ENCODE measurements at regions not wholly inside any gene's neighbourhood (a gene's known extent, or its start where the extent isn't known, plus 50 kb on each side); places are given as distances from the start of the nearest gene placed in this dataset.

GRCh38 chr13:73742982-73743381 is 391.2 kb downstream of the KLF12 start:
- no peak overlapping the region for H3K4me3 Mint-ChIP-seq
- Histone ChIP-seq H3K27me3 (ENCODE audit: control insufficient read depth, insufficient read depth, low read length) (no peaks in the 10 kb centered on the region), H3K4me3 (ENCODE audit: low read depth, low read length) (no peak overlapping the region), H3K4me1 (ENCODE audit: control insufficient read depth, insufficient read depth, low read length, poor library complexity, severe bottlenecking) (no peaks in the 10 kb centered on the region), H3K36me3 (ENCODE audit: control insufficient read depth, insufficient read depth, low read length) (peaks cover 6% of the 10 kb centered on the region), H3K27ac (ENCODE audit: insufficient read depth, low read length, poor library complexity, severe bottlenecking) (no peak overlapping the region), H3K9me3 (ENCODE audit: control insufficient read depth in 2 of 2, low read length in 2 of 2) (no peaks in the 10 kb centered on the region)
- no peak for DNase-seq
- H3K27me3 Mint-ChIP-seq = no peaks in the 10 kb centered on the region
- no peak overlapping the region for H3K27ac Mint-ChIP-seq
- H3K36me3 Mint-ChIP-seq = peaks cover 27% of the 10 kb centered on the region
- no peak for ATAC-seq (ENCODE audit: low read depth in 2 of 2)
- no peaks in the 10 kb centered on the region for H3K9me3 Mint-ChIP-seq
- H3K4me1 Mint-ChIP-seq = peaks cover 17 to 47% (median 22%) of the 10 kb centered on the region in 4 donors

- no peak overlapping the region for H3K4me3 ChIP-seq (ENCODE audit: low read depth, low read length)
- Mint-ChIP-seq H3K4me1 (peaks cover 14 to 43% (median 18%) of the 10 kb centered on the region in 4 donors), H3K4me3 (no peak overlapping the region), H3K9me3 (no peaks in the 10 kb centered on the region), H3K27ac (no peak overlapping the region), H3K27me3 (no peaks in the 10 kb centered on the region), H3K36me3 (peaks cover 24% of the 10 kb centered on the region)
- peaks cover 4% of the 10 kb centered on the region for H3K36me3 ChIP-seq (ENCODE audit: control insufficient read depth, insufficient read depth, low read length)
- H3K4me1 ChIP-seq (ENCODE audit: control insufficient read depth, insufficient read depth, low read length, poor library complexity, severe bottlenecking) = no peaks in the 10 kb centered on the region
- H3K9me3 ChIP-seq (ENCODE audit: control insufficient read depth in 2 of 2, low read length in 2 of 2) = no peaks in the 10 kb centered on the region
- no peak for DNase-seq
- no peaks in the 10 kb centered on the region for H3K27me3 ChIP-seq (ENCODE audit: control insufficient read depth, insufficient read depth, low read length)
- no peak overlapping the region for H3K27ac ChIP-seq (ENCODE audit: insufficient read depth, low read length, poor library complexity, severe bottlenecking)
- ATAC-seq (ENCODE audit: low read depth in 2 of 2) = no peak
These were observed 392.5 kb downstream of the KLF12 start for GRCh38 chr13:73741742-73742141.

GRCh38 chr13:73741111-73741510 is 393.1 kb downstream of the KLF12 start:
- Histone ChIP-seq H3K36me3 (ENCODE audit: control insufficient read depth, insufficient read depth, low read length) (peaks cover 4% of the 10 kb centered on the region), H3K27ac (ENCODE audit: insufficient read depth, low read length, poor library complexity, severe bottlenecking) (no peak overlapping the region), H3K4me3 (ENCODE audit: low read depth, low read length) (no peak overlapping the region), H3K27me3 (ENCODE audit: control insufficient read depth, insufficient read depth, low read length) (no peaks in the 10 kb centered on the region), H3K9me3 (ENCODE audit: control insufficient read depth in 2 of 2, low read length in 2 of 2) (no peaks in the 10 kb centered on the region), H3K4me1 (ENCODE audit: control insufficient read depth, insufficient read depth, low read length, poor library complexity, severe bottlenecking) (no peaks in the 10 kb centered on the region)
- Mint-ChIP-seq H3K27ac (peak overlapping the region in 2 of 3 donors; percentile 7 to 57), H3K4me1 (peaks cover 14 to 42% (median 18%) of the 10 kb centered on the region in 4 donors), H3K4me3 (no peak overlapping the region), H3K9me3 (no peaks in the 10 kb centered on the region), H3K36me3 (peaks cover 27% of the 10 kb centered on the region), H3K27me3 (no peaks in the 10 kb centered on the region)
- no peak for ATAC-seq (ENCODE audit: low read depth in 2 of 2)
- DNase-seq = peak in 1 of 3 donors; percentile 11

- H3K36me3 Mint-ChIP-seq = peaks cover 28% of the 10 kb centered on the region
- no peaks in the 10 kb centered on the region for H3K9me3 ChIP-seq (ENCODE audit: control insufficient read depth in 2 of 2, low read length in 2 of 2)
- H3K27ac ChIP-seq (ENCODE audit: insufficient read depth, low read length, poor library complexity, severe bottlenecking) = no peak overlapping the region
- H3K27ac Mint-ChIP-seq = peak overlapping the region; percentile 2 to 57 (median 26)
- H3K4me3 ChIP-seq (ENCODE audit: low read depth, low read length) = no peak overlapping the region
- H3K4me3 Mint-ChIP-seq = no peak overlapping the region
- DNase-seq = no peak
- peaks cover 4% of the 10 kb centered on the region for H3K36me3 ChIP-seq (ENCODE audit: control insufficient read depth, insufficient read depth, low read length)
- no peaks in the 10 kb centered on the region for H3K27me3 ChIP-seq (ENCODE audit: control insufficient read depth, insufficient read depth, low read length)
- H3K9me3 Mint-ChIP-seq = no peaks in the 10 kb centered on the region
- ATAC-seq (ENCODE audit: low read depth in 2 of 2) = no peak
- peaks cover 17 to 42% (median 18%) of the 10 kb centered on the region in 4 donors for H3K4me1 Mint-ChIP-seq
- H3K4me1 ChIP-seq (ENCODE audit: control insufficient read depth, insufficient read depth, low read length, poor library complexity, severe bottlenecking) = no peaks in the 10 kb centered on the region
- no peaks in the 10 kb centered on the region for H3K27me3 Mint-ChIP-seq
These were observed 393.5 kb downstream of the KLF12 start for GRCh38 chr13:73740666-73741065.

GRCh38 chr13:73739394-73739793 is 394.8 kb downstream of the KLF12 start:
- ATAC-seq (ENCODE audit: low read depth in 2 of 2) = no peak
- Histone ChIP-seq H3K36me3 (ENCODE audit: control insufficient read depth, insufficient read depth, low read length) (peaks cover 2% of the 10 kb centered on the region), H3K27me3 (ENCODE audit: control insufficient read depth, insufficient read depth, low read length) (no peaks in the 10 kb centered on the region), H3K4me3 (ENCODE audit: low read depth, low read length) (no peak overlapping the region), H3K27ac (ENCODE audit: insufficient read depth, low read length, poor library complexity, severe bottlenecking) (no peak overlapping the region), H3K9me3 (ENCODE audit: control insufficient read depth in 2 of 2, low read length in 2 of 2) (no peaks in the 10 kb centered on the region), H3K4me1 (ENCODE audit: control insufficient read depth, insufficient read depth, low read length, poor library complexity, severe bottlenecking) (no peaks in the 10 kb centered on the region)
- H3K27me3 Mint-ChIP-seq = no peaks in the 10 kb centered on the region
- no peak overlapping the region for H3K4me3 Mint-ChIP-seq
- peaks cover 32% of the 10 kb centered on the region for H3K36me3 Mint-ChIP-seq
- no peaks in the 10 kb centered on the region for H3K9me3 Mint-ChIP-seq
- DNase-seq = no peak
- peaks cover 14 to 44% (median 20%) of the 10 kb centered on the region in 4 donors for H3K4me1 Mint-ChIP-seq
- no peak overlapping the region for H3K27ac Mint-ChIP-seq

GRCh38 chr13:73738626-73739025 is 395.6 kb downstream of the KLF12 start:
- Histone ChIP-seq H3K36me3 (ENCODE audit: control insufficient read depth, insufficient read depth, low read length) (peaks cover 3% of the 10 kb centered on the region), H3K27me3 (ENCODE audit: control insufficient read depth, insufficient read depth, low read length) (no peaks in the 10 kb centered on the region), H3K4me3 (ENCODE audit: low read depth, low read length) (no peak overlapping the region), H3K9me3 (ENCODE audit: control insufficient read depth in 2 of 2, low read length in 2 of 2) (no peaks in the 10 kb centered on the region), H3K27ac (ENCODE audit: insufficient read depth, low read length, poor library complexity, severe bottlenecking) (no peak overlapping the region), H3K4me1 (ENCODE audit: control insufficient read depth, insufficient read depth, low read length, poor library complexity, severe bottlenecking) (no peaks in the 10 kb centered on the region)
- Mint-ChIP-seq H3K27ac (peak overlapping the region in 1 of 3 donors; percentile 20), H3K4me1 (peaks cover 7 to 42% (median 14%) of the 10 kb centered on the region in 4 donors), H3K36me3 (peaks cover 28% of the 10 kb centered on the region), H3K27me3 (no peaks in the 10 kb centered on the region), H3K9me3 (no peaks in the 10 kb centered on the region), H3K4me3 (peak overlapping the region in 1 of 4 donors; percentile 81)
- no peak for DNase-seq
- no peak for ATAC-seq (ENCODE audit: low read depth in 2 of 2)

- Mint-ChIP-seq H3K4me3 (no peak overlapping the region), H3K36me3 (peaks cover 38% of the 10 kb centered on the region), H3K9me3 (no peaks in the 10 kb centered on the region), H3K4me1 (peaks cover 9 to 39% (median 11%) of the 10 kb centered on the region in 4 donors), H3K27me3 (no peaks in the 10 kb centered on the region), H3K27ac (no peak overlapping the region)
- H3K27ac ChIP-seq (ENCODE audit: insufficient read depth, low read length, poor library complexity, severe bottlenecking) = no peak overlapping the region
- DNase-seq (no peak), ATAC-seq (ENCODE audit: low read depth in 2 of 2) (no peak)
- no peaks in the 10 kb centered on the region for H3K4me1 ChIP-seq (ENCODE audit: control insufficient read depth, insufficient read depth, low read length, poor library complexity, severe bottlenecking)
- H3K36me3 ChIP-seq (ENCODE audit: control insufficient read depth, insufficient read depth, low read length) = peaks cover 3% of the 10 kb centered on the region
- H3K27me3 ChIP-seq (ENCODE audit: control insufficient read depth, insufficient read depth, low read length) = no peaks in the 10 kb centered on the region
- no peaks in the 10 kb centered on the region for H3K9me3 ChIP-seq (ENCODE audit: control insufficient read depth in 2 of 2, low read length in 2 of 2)
- H3K4me3 ChIP-seq (ENCODE audit: low read depth, low read length) = no peak overlapping the region
These were observed 397.0 kb downstream of the KLF12 start for GRCh38 chr13:73737214-73737613.

- Mint-ChIP-seq H3K27me3 (no peaks in the 10 kb centered on the region), H3K9me3 (no peaks in the 10 kb centered on the region), H3K36me3 (peaks cover 33% of the 10 kb centered on the region), H3K4me1 (peaks cover 7 to 34% (median 11%) of the 10 kb centered on the region in 4 donors), H3K27ac (peak overlapping the region; percentile 12 to 71 (median 57)), H3K4me3 (no peak overlapping the region)
- H3K4me1 ChIP-seq (ENCODE audit: control insufficient read depth, insufficient read depth, low read length, poor library complexity, severe bottlenecking) = no peaks in the 10 kb centered on the region
- no peak overlapping the region for H3K4me3 ChIP-seq (ENCODE audit: low read depth, low read length)
- no peak overlapping the region for H3K27ac ChIP-seq (ENCODE audit: insufficient read depth, low read length, poor library complexity, severe bottlenecking)
- H3K27me3 ChIP-seq (ENCODE audit: control insufficient read depth, insufficient read depth, low read length) = no peaks in the 10 kb centered on the region
- ATAC-seq (ENCODE audit: low read depth in 2 of 2) = no peak
- H3K9me3 ChIP-seq (ENCODE audit: control insufficient read depth in 2 of 2, low read length in 2 of 2) = no peaks in the 10 kb centered on the region
- H3K36me3 ChIP-seq (ENCODE audit: control insufficient read depth, insufficient read depth, low read length) = peaks cover 14% of the 10 kb centered on the region
- DNase-seq = no peak
These were observed 400.5 kb downstream of the KLF12 start for GRCh38 chr13:73733706-73734105.

All from CD4-positive, CD25-positive, alpha-beta regulatory T cell (primary cell).